ENCODE measurements at regions not wholly inside any gene's neighbourhood (a gene's known extent, or its start where the extent isn't known, plus 50 kb on each side); places are given as distances from the start of the nearest gene placed in this dataset.

DNA sequence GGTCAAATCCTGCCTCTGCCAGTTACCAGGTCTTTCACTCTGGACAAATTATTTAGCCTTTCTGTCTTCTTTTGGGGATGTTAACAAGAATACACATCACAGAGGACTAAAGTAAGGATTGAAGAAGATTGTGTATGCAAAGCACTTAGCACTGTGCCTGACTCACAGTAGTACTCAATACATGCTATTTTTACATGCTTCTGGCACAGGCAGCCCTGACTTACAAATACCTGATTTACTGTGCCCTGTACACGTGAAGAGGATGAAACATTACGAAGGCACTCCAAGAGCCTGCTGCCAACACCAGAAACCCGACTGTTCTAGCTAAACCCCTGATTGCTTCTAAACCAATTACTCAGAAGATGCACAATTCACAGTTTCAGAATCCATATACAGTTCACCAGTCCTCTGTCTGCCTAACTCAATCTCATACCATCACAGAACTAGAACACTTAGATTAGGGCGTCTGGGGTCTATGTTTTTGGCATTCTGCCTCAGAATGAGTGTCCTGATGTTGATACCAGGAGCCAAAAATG lies 300.9 kb upstream of the DDI1 start:
- intact Hi-C loops (cut with micrococcal nuclease) (loop anchor here (5.0 kb wide), 1 partner anchor 172 kb away; no protein-coding TSS in a partner anchor), dilution Hi-C loops (cut with MboI; ENCODE audit: extremely low pct_ligation_motif_present, low sequenced_read_pairs) (no loop called here)
- no peak overlapping the region for H3K9ac ChIP-seq (replicated peaks; ENCODE audit: extremely low read depth, insufficient read depth, low read length)
- H3K9me1 ChIP-seq (replicated peaks; ENCODE audit: control insufficient read depth, extremely low read depth, insufficient read depth, low read length): no peaks in the 10 kb centered on the region
- no peaks in the 10 kb centered on the region for H3K79me2 ChIP-seq (ENCODE audit: control insufficient read depth, insufficient read depth, low read length)
- no peaks in the 10 kb centered on the region for H3K9me3 ChIP-seq (replicated peaks; ENCODE audit: control insufficient read depth, insufficient read depth, low read length)
- TF ChIP-seq EZH2 (IDR thresholded peaks at IDR 0.05; ENCODE audit: borderline replicate concordance, low read depth, low read length, severe bottlenecking) (no peak), MYC (IDR thresholded peaks at IDR 0.05; ENCODE audit: low read depth, low read length) (no peak), JUN (IDR thresholded peaks at IDR 0.05; ENCODE audit: borderline replicate concordance, insufficient read depth, insufficient read length, low read depth) (no peak), FOS (IDR thresholded peaks at IDR 0.05; ENCODE audit: borderline replicate concordance, insufficient read depth, low read length) (no peak), POLR2AphosphoS5 (IDR thresholded peaks at IDR 0.05; ENCODE audit: insufficient read depth, low read depth, low read length) (no peak)
- TF ChIP-seq, protein P1, sequence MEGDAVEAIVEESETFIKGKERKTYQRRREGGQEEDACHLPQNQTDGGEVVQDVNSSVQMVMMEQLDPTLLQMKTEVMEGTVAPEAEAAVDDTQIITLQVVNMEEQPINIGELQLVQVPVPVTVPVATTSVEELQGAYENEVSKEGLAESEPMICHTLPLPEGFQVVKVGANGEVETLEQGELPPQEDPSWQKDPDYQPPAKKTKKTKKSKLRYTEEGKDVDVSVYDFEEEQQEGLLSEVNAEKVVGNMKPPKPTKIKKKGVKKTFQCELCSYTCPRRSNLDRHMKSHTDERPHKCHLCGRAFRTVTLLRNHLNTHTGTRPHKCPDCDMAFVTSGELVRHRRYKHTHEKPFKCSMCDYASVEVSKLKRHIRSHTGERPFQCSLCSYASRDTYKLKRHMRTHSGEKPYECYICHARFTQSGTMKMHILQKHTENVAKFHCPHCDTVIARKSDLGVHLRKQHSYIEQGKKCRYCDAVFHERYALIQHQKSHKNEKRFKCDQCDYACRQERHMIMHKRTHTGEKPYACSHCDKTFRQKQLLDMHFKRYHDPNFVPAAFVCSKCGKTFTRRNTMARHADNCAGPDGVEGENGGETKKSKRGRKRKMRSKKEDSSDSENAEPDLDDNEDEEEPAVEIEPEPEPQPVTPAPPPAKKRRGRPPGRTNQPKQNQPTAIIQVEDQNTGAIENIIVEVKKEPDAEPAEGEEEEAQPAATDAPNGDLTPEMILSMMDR (IDR thresholded peaks at IDR 0.05; ENCODE audit: extremely low read depth in 1 of 2, insufficient read depth in 1 of 2, low read depth in 1 of 2, low read length in 2 of 2): no peak
- TF ChIP-seq, protein P2, sequence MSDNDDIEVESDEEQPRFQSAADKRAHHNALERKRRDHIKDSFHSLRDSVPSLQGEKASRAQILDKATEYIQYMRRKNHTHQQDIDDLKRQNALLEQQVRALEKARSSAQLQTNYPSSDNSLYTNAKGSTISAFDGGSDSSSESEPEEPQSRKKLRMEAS (IDR thresholded peaks at IDR 0.05; ENCODE audit: insufficient read depth, insufficient read length): no peak
- no peaks in the 10 kb centered on the region for H3K36me3 ChIP-seq (ENCODE audit: control insufficient read depth in 2 of 2, extremely low read depth in 1 of 2, insufficient read depth in 2 of 2, low read length in 2 of 2)
- peaks cover 2% of the 10 kb centered on the region for H3K4me1 ChIP-seq (ENCODE audit: control insufficient read depth, extremely low read depth, insufficient read depth, low read length)
- no peak overlapping the region for H3K4me3 ChIP-seq (replicated peaks in 1 of 3; ENCODE audit: insufficient read depth in 1 of 3, low read depth in 1 of 3, low read length in 3 of 3)
- no peak overlapping the region for H3K27ac ChIP-seq (ENCODE audit: insufficient read depth, low read depth, low read length)
- H3K27me3 ChIP-seq (ENCODE audit: control insufficient read depth in 2 of 2, insufficient read depth in 2 of 2, low read length in 2 of 2): no peaks in the 10 kb centered on the region
- no TSS peak for BruUV-seq (replicated peaks)
- CTCF ChIA-PET: no interaction called here
- POLR2A ChIA-PET: no interaction called here
- no peak overlapping the region for H2AFZ ChIP-seq (ENCODE audit: low read depth, low read length)
- FAIRE-seq (no peak), DNase-seq (ENCODE audit: low read depth, low spot score) (no peak)
- H4K20me1 ChIP-seq (replicated peaks; ENCODE audit: control insufficient read depth, extremely low read depth, insufficient read depth, low read length): no peaks in the 10 kb centered on the region
- no peak overlapping the region for H3K4me2 ChIP-seq (ENCODE audit: insufficient read depth, low read length)
